HL-60 (cell line): ENCODE measurements at regions not wholly inside any gene's neighbourhood (a gene's known extent, or its start where the extent isn't known, plus 50 kb on each side); places are given as distances from the start of the nearest gene placed in this dataset.

Source experiments
- DNase-seq, 2 experiments: peaks; one replicate each; pipeline ENCODE4 v3.0.0-alpha.2; 2010 to 2020; ENCODE audit warnings: low read depth in 1 of 2, low spot score in 1 of 2
- H3K27ac ChIP-seq: fragments of 250-450 bp; sonication (Bioruptor Pico); replicated peaks from 2 replicates; pipeline ENCODE4 v1.5.1; 2020; ENCODE audit warnings: mild to moderate bottlenecking, moderate library complexity
- H3K27me3 ChIP-seq: fragments of 250-450 bp; sonication (Bioruptor Pico); 2 replicates; pipeline ENCODE4 v1.5.1; 2021; ENCODE audit warnings: mild to moderate bottlenecking, moderate library complexity; ENCODE audit not compliant: insufficient read depth, poor library complexity, severe bottlenecking
- H3K4me3 ChIP-seq: replicated peaks from 2 replicates; pipeline ENCODE4 v1.5.1; 2011; ENCODE audit warnings: mild to moderate bottlenecking, control low read depth, low read length; ENCODE audit not compliant: insufficient read depth
- GABPA ChIP-seq: IDR thresholded peaks from 2 replicates; pipeline ENCODE4 v1.6.1; 2012; ENCODE audit warnings: low read depth
- POLR2AphosphoS5 ChIP-seq: IDR thresholded peaks from 2 replicates; pipeline ENCODE4 v1.6.1; 2012; ENCODE audit warnings: low read depth
- SPI1 ChIP-seq: IDR thresholded peaks from 2 replicates; pipeline ENCODE4 v1.6.1; 2012; ENCODE audit warnings: low read depth, mild to moderate bottlenecking, borderline replicate concordance
- TF ChIP-seq, protein P1 (sequence below): IDR thresholded peaks from 2 replicates; pipeline ENCODE4 v1.6.1; 2012; ENCODE audit warnings: low read depth; ENCODE audit not compliant: insufficient replicate concordance
- TF ChIP-seq, protein P2 (sequence below): IDR thresholded peaks from one replicate; pipeline ENCODE4 v1.5.1; 2011; ENCODE audit warnings: low read length, control low read depth, inconsistent platforms; ENCODE audit not compliant: insufficient read depth

DNA sequence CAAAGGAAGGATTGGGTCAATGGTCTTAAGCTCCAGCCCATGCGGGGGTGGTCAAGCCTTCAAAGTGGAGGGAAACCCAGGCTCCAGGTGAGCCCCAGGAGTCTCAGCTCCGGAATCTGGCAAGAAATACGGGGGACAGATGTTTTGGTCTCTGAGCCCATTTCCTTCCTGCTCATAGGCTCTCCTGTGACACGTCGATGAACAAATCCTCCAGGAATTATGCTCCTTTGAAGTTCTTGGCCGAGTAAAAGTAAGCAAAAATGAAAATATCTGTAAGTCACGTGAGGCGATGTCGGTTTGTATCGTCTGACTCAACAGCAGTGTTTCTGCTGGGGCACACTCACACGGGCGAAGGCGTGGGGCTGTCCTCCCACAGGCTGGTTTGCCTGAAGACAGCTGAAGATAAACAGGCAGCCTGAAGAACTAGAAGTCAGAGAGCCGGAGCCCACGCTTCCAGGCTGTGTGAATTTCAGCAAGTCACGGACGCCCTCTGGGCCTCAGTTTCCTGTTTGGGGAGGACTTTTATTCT is 52.6 kb upstream of the SMNDC1 start:
- H3K27ac ChIP-seq = no peak overlapping the region
- no peak overlapping the region for H3K4me3 ChIP-seq
- H3K27me3 ChIP-seq = no peaks in the 10 kb centered on the region
- no peak for DNase-seq
- TF ChIP-seq, protein P1, sequence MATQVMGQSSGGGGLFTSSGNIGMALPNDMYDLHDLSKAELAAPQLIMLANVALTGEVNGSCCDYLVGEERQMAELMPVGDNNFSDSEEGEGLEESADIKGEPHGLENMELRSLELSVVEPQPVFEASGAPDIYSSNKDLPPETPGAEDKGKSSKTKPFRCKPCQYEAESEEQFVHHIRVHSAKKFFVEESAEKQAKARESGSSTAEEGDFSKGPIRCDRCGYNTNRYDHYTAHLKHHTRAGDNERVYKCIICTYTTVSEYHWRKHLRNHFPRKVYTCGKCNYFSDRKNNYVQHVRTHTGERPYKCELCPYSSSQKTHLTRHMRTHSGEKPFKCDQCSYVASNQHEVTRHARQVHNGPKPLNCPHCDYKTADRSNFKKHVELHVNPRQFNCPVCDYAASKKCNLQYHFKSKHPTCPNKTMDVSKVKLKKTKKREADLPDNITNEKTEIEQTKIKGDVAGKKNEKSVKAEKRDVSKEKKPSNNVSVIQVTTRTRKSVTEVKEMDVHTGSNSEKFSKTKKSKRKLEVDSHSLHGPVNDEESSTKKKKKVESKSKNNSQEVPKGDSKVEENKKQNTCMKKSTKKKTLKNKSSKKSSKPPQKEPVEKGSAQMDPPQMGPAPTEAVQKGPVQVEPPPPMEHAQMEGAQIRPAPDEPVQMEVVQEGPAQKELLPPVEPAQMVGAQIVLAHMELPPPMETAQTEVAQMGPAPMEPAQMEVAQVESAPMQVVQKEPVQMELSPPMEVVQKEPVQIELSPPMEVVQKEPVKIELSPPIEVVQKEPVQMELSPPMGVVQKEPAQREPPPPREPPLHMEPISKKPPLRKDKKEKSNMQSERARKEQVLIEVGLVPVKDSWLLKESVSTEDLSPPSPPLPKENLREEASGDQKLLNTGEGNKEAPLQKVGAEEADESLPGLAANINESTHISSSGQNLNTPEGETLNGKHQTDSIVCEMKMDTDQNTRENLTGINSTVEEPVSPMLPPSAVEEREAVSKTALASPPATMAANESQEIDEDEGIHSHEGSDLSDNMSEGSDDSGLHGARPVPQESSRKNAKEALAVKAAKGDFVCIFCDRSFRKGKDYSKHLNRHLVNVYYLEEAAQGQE = no peak
- TF ChIP-seq GABPA = no peak

DNA sequence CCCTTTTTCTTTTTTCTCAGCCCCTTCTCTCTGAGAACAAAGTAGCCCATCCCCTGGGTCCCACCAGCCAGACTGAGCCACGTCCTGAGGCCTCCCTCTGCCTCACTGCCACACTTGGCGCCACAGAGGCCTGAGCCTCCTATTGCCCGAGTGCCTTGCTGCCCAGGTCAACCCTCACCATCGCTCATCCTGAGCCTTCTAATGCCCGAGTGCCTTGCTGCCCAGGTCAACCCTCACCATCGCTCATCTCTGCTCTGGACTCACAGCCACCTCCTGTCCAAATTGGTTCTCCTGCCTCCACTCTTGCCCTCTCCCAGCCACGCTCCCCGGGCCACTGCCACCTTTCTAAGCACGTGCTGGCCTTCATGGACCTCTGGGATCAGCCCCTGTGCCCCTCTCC is 53.2 kb upstream of the SMNDC1 start:
- TF ChIP-seq POLR2AphosphoS5 = no peak
- TF ChIP-seq SPI1 = no peak
- TF ChIP-seq, protein P2, sequence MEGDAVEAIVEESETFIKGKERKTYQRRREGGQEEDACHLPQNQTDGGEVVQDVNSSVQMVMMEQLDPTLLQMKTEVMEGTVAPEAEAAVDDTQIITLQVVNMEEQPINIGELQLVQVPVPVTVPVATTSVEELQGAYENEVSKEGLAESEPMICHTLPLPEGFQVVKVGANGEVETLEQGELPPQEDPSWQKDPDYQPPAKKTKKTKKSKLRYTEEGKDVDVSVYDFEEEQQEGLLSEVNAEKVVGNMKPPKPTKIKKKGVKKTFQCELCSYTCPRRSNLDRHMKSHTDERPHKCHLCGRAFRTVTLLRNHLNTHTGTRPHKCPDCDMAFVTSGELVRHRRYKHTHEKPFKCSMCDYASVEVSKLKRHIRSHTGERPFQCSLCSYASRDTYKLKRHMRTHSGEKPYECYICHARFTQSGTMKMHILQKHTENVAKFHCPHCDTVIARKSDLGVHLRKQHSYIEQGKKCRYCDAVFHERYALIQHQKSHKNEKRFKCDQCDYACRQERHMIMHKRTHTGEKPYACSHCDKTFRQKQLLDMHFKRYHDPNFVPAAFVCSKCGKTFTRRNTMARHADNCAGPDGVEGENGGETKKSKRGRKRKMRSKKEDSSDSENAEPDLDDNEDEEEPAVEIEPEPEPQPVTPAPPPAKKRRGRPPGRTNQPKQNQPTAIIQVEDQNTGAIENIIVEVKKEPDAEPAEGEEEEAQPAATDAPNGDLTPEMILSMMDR = no peak
- TF ChIP-seq, protein P1 = no peak
- no peak for TF ChIP-seq GABPA
- no peak overlapping the region for H3K27ac ChIP-seq

DNA sequence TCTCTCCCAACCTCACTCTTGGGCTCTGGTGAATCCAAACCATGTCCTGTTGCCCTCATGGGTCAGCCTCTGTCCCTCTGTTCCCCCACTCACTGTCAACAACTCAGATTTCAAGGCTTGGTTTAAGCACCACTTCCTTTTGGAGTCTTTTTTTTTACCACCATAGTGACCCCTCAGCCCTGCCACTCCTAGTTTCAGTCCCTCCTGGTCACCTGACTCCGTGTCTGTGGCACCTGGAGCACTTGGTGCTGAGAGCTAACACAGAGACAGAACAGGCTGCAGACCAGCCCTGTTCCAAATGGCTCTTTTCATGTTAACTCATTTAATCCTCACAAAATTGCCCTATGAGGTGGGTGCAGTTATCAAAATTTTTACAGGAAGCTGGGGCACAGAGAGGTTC is 53.6 kb upstream of the SMNDC1 start:
- no peaks in the 10 kb centered on the region for H3K27me3 ChIP-seq
- DNase-seq = no peak
- H3K4me3 ChIP-seq = no peak overlapping the region
- TF ChIP-seq SPI1 (no peak), POLR2AphosphoS5 (no peak), GABPA (no peak)
- TF ChIP-seq, protein P1 = no peak
- TF ChIP-seq, protein P2 = no peak
- no peak overlapping the region for H3K27ac ChIP-seq

More for the DNA sequence above, 53.2 kb upstream of the SMNDC1 start:
- no peak for DNase-seq
- H3K4me3 ChIP-seq = no peak overlapping the region
- no peaks in the 10 kb centered on the region for H3K27me3 ChIP-seq
